GM21390 (cell line): ENCODE measurements at regions not wholly inside any gene's neighbourhood (a gene's known extent, or its start where the extent isn't known, plus 50 kb on each side); places are given as distances from the start of the nearest gene placed in this dataset.
A peak's percentile ranks its signal among the peaks of the same experiment; 100 is the strongest.
"Not testable (repeated sequence)": the region's sequence is repeated elsewhere in the genome, so short reads cannot be mapped to it uniquely, and the experiment has no call there.

Source experiments
- ATAC-seq: cut with Tn5 transposase; IDR thresholded peaks from one replicate; pipeline ENCODE4 v1.9.1; 2021; ENCODE audit not compliant: unreplicated experiment

DNA sequence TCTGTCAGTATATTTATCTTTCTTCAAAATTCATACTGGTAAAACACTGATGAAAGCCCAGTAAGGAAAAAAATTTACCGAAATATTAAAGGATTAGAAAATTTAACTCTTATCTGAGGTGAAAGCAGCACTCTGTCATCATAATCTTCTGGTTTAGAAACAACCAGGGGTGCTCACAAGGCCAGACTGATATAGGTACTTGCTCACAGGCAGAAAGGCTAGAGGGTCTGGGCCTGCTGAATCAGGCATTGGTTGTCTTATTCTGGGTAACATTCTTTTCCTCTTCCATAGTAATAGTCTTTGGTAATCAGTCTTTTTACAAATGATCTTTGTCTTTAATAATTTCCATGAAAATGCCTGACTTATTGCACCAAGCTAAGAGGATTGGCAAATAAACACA is 221.4 kb upstream of the TFPI start:
- ATAC-seq, result no peak

DNA sequence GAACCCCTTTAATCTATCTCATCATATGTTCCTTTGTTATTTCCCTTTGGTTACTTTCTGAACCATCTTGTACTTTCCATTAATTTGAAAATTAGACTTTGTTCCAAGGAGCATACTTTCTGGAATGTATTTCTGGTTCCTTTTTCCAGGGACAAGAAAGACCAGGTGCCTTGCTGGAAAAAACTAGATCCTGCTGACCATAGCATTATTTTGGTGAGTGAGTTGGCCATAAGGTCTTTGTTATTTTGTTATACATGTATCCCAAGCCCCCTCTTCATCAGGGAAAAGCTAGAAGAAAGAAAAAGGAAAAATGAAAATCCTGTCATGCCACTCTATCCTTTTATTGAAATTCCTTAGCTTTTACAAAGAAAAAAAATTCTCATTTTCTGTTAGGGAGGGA is 228.1 kb upstream of the TFPI start:
- ATAC-seq, result no peak

DNA sequence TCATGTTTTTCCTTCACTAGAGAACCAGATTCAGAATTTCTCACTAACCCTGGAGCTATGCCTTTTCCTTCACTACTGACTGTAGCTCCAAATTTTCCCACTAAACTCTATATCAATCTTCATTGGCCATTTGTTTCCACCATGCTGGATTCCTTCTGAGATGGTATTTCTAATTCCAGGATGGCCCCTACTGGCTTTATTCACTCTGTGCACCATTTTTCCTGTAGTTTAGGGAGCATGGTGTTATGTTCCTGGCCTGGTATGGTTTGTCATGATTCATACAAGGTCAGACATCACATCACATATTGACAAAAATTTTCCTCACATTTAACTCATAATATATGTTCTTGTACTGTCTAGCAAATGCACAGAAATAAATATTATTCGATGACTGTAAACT is 229.2 kb upstream of the TFPI start:
- no peak for ATAC-seq

DNA sequence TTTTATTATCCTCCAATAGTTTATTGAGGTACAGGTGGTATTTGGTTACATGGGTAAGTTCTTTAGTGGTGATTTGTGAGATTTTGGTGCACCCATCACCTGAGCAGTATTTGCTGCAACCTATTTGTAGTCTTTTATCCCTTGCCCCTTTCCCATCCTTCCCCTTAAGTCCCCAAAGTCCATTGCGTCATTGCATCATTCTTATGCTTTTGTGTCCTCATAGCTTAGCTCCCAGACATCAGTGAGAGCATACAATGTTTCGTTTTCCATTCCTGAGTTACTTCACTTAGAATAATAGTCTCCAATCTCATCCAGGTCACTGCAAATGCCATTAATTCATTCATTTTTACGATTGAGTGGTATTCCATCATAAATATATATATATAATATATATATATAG is 229.9 kb upstream of the TFPI start:
- ATAC-seq, result not testable (repeated sequence)

DNA sequence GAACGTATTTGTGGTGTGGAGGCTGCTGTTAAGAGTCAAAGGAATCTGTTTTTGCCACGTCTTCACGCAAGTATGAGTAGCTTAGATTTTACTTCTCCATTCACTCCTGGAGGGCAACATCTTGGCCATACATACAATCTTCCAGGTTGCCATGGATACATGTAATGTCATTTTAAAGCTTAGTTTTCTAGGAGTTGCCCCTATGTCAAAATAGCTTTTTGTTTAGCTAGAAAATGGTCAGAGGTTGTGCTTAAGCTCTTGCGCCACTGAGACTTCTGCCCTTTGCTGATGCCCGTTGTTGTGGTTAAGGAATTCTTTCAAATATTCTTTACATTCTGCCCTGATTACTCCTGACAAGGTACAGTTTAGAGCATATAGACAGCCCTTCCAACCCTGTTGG is 245.4 kb upstream of the TFPI start:
- no peak for ATAC-seq

DNA sequence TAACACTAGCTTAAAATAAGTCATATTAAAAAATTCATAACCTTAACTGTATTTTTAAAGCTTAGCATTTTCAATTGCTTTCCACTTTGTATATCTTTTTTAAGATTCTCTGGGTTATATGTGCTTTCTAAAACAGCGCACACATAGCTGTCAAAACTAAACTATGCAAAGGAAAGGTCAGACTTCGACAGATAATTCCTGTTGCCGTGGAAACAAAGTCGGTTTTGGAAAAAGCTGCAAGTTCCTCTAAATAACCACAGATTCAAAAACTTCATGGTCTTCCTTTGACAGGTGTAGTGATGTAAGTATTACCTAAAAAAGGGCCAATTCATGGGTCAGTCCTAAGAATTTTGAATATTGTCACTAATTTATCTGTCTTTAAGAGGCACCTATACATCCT is 249.6 kb upstream of the TFPI start:
- ATAC-seq, result no peak

DNA sequence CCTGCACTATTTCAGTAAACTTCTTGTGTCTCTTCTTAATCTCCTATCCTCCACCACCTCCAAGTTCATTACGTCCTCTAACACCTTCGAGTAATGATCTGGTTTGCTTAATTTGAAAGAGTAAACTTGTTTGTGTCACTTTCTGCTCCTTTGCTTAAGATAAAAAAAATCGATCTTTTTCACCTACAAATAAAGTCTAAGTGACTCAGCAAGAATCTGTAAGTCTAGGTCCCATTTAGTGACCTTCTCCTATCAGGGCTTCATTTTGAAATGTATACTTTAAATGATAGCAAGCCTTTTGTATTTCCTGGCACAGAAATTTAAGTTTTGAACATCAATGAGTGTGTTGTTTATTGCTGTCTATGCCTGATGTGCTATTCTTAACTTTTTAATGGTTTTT is 260.9 kb upstream of the TFPI start:
- ATAC-seq, result no peak

DNA sequence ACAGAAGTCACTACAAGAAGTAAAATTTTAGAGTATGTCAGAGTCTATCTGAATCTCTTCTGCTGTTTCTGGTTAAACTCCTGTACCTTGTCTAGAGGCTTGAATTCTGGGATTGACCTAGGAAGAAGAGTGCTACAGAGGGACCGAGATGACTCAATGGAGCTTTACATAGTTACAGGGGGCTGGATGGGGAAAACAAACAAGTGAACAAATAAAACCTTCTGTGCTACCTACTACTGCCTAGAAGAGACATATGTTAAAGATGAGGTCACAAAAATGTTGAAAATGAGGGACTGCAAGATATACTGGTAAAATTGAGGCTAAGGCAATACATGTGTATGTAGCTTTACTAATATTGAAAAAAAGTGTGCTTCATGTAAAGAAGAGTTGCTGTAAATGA is 265.4 kb upstream of the TFPI start:
- no peak for ATAC-seq

DNA sequence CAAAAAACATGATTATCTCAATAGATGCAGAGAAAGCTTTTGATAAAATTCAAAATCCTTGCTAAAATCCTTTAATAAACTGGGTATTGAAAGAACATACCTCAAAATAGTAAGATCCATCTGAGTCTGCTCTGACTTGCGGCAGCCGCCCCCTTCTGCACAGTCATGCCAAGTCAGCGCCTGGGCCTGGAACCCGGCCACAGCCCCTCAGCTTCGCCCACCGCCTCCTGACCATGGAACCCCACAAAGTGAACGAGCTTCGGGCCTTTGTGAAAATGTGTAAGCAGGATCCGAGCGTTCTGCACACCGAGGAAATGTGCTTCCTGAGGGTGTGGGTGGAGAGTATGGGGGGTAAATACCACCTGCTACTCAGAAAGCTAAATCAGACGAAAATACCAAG is 270.9 kb upstream of the TFPI start:
- no peak for ATAC-seq

DNA sequence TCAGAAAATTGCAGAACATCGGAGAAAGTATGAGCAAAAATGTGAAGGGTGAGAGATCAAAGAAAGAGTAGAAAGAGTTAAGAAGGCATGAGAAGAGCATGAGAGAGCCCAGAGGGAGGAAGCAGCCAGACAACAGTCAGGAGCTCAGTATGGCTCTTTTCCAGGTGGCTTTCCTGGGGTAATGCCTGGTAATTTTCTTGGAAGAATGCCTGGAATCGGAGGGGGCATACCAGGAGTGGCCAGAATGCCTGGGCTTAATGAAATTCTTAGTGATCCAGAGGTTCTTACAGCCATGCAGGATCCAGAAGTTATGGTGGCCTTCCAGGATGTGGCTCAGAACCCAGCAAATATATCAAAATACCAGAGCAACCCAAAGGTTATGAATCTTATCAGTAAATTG is 271.8 kb upstream of the TFPI start:
- no peak for ATAC-seq

DNA sequence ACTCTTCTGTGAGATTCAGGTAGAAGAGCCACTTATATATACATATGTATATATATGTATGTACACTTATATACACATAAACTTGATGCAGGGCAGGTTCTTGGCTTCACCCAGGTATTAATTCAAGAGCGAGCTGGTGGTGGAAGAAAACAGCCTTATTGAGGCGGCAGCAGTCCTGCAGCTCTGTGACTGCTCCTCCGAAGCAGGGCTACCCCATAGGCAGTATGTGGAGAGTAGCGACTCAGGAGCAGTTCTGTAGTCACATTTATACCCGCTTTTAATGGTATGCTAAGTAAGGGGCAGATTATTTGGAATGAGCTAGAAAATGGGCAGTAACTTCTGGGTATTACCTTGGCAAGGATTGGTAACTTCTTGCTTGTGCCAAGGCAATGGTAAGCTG is 280.6 kb upstream of the TFPI start:
- no peak for ATAC-seq

DNA sequence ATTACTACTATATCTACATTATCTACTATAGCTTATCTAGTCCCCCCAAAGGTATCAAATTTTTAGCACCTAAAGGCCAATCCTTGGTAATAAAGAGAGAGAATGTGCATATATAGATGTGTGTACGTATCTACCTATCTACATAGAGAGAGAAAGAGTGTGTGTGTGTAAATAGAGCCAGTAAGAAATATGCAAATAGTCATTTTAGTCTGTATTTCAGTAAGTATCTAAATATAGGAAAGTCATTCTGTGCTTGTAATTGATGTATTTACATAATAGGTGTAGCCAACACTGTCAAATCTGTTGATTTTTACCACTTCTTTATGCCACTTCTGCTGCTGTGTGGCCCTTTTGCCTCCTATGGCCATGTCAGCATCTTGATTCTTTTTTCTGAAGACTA is 284.5 kb upstream of the TFPI start:
- no peak for ATAC-seq

DNA sequence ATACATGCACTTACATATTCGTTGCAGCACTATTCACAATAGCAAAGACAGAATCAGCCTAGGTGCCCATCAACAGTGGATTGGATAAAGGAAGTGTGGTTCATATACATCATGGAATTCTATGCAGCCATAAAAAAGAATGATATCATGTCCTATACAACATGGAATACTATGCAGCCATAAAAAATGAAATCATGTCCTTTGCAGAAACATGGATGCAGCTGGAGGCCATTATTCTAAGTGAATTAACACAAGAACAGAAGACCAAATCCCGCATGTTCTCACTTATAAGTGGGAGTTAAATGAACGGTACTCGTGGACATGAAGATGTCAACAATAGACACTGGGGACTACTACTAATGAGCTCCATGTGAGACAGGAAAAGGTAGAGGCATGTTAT is 288.1 kb upstream of the TFPI start:
- ATAC-seq, result no peak

DNA sequence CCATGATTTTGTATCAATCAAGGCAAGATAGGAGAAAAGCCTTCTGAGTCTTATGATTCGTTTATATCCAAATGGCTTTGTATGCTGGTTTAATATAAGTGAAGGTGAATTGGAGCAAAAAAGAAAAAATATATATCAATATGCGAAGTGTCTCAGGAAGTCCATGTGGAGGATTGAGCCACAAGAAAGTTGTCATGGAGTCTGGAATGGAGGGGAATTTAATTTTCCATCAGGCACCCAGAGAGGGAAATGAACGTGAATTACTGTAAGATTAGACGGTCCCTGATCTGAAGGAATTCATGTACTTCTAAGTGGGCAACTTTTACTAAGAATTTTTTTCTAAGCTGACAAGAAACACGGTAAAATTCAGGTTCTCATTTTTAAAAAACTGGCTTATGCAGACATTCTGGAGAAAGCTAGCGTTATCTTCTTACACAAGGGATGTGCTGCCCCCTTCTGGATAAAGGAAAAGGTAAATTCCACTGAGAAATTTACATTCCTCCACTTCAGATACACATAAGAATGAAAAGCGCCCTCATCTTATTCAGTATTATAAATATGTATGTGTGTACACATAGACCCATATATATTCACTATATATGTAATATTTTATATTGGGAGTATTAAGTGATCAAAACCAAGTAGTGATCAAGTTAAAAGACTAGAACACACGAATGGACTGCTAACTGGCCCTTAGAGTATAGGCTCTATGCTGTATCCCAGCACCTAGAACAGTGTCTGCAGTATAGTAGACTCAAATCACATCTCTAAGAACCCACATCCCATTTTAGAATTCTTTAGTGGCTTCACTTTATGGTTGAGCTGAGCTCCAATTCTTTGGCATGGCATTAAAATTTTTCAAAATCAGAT is 289.0 kb upstream of the TFPI start:
- peak; percentile 72 for ATAC-seq

DNA sequence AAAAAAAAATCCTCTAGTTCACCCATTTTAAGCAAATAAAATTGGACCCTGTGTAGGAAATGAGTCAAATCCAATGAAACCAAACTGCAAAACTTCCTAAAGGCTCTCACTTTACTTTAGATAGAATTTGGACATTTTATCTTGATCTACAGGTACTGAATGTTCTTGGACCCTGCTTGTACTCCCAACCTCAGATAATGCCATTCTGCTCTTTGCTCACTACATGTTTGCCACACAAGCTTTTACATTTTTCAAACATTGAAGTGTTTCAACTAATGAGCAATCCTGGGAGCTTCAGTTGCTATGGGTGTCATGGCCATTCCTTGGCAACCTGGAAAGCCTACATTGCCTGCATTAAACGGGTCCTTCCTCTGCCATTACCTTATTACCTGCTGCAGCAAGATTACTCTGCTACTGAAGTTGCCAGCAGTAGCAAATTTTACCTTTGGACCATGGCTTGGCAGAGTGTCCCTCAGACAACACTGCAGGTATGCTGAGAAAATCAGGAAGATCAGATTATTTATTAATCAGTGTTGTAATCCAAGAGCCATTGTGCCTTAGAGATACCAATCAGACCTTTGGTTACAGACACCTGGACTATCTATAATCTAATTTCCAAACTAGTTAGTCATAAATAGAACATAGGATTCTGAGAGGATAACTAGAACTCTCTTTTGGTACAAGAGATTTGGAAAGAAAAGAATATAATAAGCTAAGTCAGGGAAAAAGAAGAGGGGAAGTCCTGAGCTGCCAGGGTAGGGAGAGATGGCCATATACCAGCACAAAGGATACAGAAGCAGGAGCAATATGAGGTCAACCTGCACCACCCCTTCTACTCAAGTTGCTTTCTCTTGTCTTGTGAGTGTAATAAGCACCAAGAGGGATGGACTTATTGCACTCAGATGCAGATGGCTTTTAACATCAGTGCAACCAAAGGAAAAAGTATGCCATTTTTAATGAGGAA is 293.3 kb upstream of the TFPI start:
- ATAC-seq, result no peak

DNA sequence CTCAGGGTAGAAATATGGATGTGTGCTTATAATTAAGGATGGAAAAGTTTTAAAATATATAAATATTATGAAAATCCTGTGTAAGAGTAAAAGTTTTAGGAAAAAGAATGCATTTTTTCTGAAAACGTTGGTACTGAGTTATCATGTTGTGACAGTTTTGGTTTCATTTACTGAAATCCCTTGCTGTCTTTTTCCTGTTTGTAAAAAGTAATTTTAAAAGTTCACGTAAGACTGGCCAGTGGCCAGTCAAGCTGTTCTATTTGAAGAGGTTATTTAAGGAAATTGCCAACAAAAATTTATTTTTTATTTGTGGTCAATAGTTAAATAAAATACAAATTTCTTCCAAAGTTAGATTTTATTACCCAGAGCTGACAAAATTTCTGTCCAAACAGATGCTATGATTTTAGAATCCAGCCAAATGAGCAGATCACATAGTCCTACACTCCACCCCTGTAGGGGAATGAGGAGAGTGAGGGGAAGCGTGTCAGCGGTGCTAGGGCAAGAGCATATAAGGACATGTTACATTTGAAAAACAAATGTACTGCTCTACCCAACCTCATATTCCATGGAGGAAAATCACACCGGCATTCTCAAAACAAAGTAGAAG is 297.8 kb upstream of the TFPI start:
- no peak for ATAC-seq

DNA sequence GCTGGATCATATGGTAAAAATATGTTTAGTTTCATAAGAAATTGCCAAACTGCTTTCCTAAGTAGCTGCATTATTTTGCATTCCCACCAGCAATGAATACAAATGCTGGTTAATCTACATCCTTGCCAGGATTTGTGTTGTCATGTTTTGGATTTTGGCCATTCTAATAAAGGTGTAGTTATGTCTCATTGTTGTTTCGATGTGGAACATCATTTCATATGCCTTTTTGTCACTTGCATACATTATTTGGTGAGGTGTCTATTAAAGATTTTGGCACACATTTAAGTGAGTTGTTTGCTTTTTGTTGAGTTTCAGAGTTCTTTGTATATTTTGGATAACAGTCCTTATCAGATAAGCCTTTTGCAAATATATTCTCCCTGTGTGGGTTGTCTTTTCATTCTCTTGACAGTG is 299.2 kb upstream of the TFPI start:
- no peak for ATAC-seq

DNA sequence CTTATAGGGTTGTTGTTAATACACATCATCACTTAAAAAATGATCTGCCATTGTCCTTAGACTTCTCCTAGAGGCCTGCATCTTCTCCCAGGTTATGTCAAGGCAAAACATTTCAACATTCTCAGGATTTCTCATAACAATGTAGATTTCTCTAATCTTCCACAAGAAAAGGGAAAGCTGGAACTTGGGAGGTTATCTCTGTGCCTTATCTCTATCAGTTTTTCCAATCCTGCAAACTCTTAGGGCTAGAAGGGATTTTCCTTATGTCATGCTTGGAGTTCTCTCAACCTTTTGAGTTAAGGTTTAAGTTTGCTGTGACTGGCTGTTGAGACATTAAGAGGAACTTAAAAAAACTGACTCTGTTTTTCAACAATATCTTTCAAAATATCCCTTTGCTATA is 300.6 kb upstream of the TFPI start:
- ATAC-seq, result no peak

DNA sequence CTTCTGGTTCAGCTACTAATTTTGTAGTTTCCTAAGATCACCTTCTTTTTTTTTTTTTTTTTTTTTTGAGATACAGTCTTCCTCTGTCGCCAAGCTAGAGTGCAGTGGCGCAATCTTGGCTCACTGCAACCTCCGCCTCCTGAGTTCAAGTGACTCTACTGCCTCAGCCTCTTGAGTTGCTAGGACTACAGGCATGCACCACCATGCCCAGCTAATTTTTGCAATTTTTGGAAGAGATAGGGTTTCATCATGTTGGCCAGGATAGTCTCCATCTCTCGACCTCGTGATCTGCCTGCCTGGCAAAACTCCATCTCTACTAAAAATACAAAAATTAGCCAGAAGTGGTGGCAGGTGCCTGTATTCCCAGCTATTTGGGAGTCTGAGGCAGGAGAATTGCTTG is 301.5 kb upstream of the TFPI start:
- ATAC-seq, result no peak

DNA sequence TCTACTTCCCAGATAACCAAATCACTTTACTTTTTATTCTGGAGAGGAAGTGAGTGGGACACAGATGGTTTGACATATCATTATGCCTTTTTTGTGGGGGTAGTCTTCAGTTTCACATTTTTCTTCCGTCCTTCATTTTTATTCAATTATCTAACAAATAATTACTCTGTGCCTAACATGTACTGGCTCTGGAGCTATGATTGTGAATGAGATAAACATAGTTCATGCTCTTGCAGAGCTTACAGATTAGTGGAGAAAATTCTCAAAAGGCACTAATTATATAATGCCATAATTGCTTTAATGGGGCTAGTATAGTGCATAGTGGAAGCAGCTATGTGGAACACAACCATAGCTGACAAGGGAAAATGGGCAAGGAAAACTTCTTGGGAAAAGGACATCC is 303.6 kb upstream of the TFPI start:
- no peak for ATAC-seq

DNA sequence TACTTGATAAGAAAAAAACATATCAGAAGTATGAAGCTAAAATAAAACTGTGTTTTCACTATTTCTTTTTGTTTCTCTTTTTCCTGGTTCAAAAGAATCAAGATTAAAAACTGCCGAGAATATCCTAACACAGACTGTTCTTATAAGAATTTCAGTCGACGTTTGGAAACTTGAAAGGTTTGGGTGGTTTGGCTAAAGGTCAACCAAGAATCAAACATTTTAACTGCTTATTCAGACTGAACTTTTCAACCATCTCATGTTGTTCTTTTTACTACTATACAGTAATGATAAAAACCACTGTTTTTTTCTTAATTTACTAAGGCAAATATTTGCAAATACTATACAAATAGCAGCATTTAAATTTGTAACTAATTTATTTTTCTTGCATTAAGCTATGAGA is 308.5 kb upstream of the TFPI start:
- ATAC-seq, result no peak

DNA sequence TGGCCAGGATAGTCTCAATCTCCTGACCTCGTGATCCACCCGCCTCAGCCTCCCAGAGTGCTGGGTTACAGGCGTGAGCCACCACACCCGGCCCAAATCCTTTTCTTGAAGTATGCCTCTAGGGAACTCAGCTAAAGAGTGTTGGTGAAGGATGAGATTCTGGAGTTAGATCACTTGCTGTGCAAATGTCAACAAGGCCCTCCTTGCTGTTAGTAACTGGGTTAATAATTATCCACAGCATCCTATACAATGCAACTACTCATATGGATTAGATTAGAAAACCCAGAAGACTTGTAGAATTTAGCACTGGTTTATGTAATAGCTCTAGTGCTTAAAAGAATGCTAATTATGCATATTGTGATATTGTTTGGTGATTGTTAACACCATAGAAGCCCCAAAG is 310.8 kb upstream of the TFPI start:
- no peak for ATAC-seq
